ENCODE measurements at regions not wholly inside any gene's neighbourhood (a gene's known extent, or its start where the extent isn't known, plus 50 kb on each side); places are given as distances from the start of the nearest gene placed in this dataset.

- TF ChIP-seq CTCF (IDR thresholded peaks at IDR 0.05; ENCODE audit: insufficient read depth in 1 of 2, low read depth in 1 of 2, low read length in 1 of 2, severe bottlenecking in 1 of 2, unreplicated experiment in 1 of 2) = no peak
- no peaks in the 10 kb centered on the region for H3K27me3 ChIP-seq (replicated peaks; ENCODE audit: control insufficient read depth, insufficient read depth, low read length)
- no peaks in the 10 kb centered on the region for H3K36me3 ChIP-seq (ENCODE audit: control insufficient read depth, insufficient read depth, low read length)
- no peaks in the 10 kb centered on the region for H3K4me1 ChIP-seq
- ChIA-PET CTCF (no interaction called here), POLR2A (no interaction called here)
- H3K4me3 ChIP-seq (ENCODE audit: low read depth, low read length) = no peak overlapping the region
- H3K36me3 Mint-ChIP-seq (ENCODE audit: insufficient read depth, unreplicated experiment) = peaks cover 10% of the 10 kb centered on the region
- no TSS peak for BruUV-seq (replicated peaks)
- no peak overlapping the region for H3K4me3 Mint-ChIP-seq (ENCODE audit: unreplicated experiment)
- intact Hi-C loops (cut with micrococcal nuclease; ENCODE audit: unreplicated experiment) = no loop called here
- peaks cover 10% of the 10 kb centered on the region for H3K4me1 Mint-ChIP-seq (ENCODE audit: low read depth, unreplicated experiment)
- H3K27ac Mint-ChIP-seq (ENCODE audit: unreplicated experiment) = no peak overlapping the region
- H3K27me3 Mint-ChIP-seq (ENCODE audit: insufficient read depth, unreplicated experiment) = no peaks in the 10 kb centered on the region
- no peak for DNase-seq
- H3K9me3 ChIP-seq = no peaks in the 10 kb centered on the region
- H3K9me3 Mint-ChIP-seq (ENCODE audit: unreplicated experiment) = no peaks in the 10 kb centered on the region
Measured at GRCh38 chr3:159865041-159865579, 123.5 kb upstream of the IL12A start.

- no peak overlapping the region for H3K4me3 ChIP-seq (ENCODE audit: low read depth, low read length)
- H3K27me3 Mint-ChIP-seq (ENCODE audit: insufficient read depth, unreplicated experiment) = no peaks in the 10 kb centered on the region
- POLR2A ChIA-PET = no interaction called here
- no peak for DNase-seq
- CTCF ChIA-PET = no interaction called here
- peaks cover 10% of the 10 kb centered on the region for H3K36me3 Mint-ChIP-seq (ENCODE audit: insufficient read depth, unreplicated experiment)
- no peaks in the 10 kb centered on the region for H3K9me3 Mint-ChIP-seq (ENCODE audit: unreplicated experiment)
- no peaks in the 10 kb centered on the region for H3K4me1 ChIP-seq
- H3K4me3 Mint-ChIP-seq (ENCODE audit: unreplicated experiment) = no peak overlapping the region
- intact Hi-C loops (cut with micrococcal nuclease; ENCODE audit: unreplicated experiment) = no loop called here
- TF ChIP-seq CTCF (IDR thresholded peaks at IDR 0.05; ENCODE audit: insufficient read depth in 1 of 2, low read depth in 1 of 2, low read length in 1 of 2, severe bottlenecking in 1 of 2, unreplicated experiment in 1 of 2) = no peak
- no TSS peak for BruUV-seq (replicated peaks)
- H3K36me3 ChIP-seq (ENCODE audit: control insufficient read depth, insufficient read depth, low read length) = no peaks in the 10 kb centered on the region
- H3K27ac Mint-ChIP-seq (ENCODE audit: unreplicated experiment) = no peak overlapping the region
- no peaks in the 10 kb centered on the region for H3K9me3 ChIP-seq
- peaks cover under 1% of the 10 kb centered on the region for H3K4me1 Mint-ChIP-seq (ENCODE audit: low read depth, unreplicated experiment)
- H3K27me3 ChIP-seq (replicated peaks; ENCODE audit: control insufficient read depth, insufficient read depth, low read length) = no peaks in the 10 kb centered on the region
Measured at GRCh38 chr3:159866201-159866746, 122.4 kb upstream of the IL12A start.

- no peak overlapping the region for H3K27ac Mint-ChIP-seq (ENCODE audit: unreplicated experiment)
- no peaks in the 10 kb centered on the region for H3K36me3 ChIP-seq (ENCODE audit: control insufficient read depth, insufficient read depth, low read length)
- CTCF ChIA-PET = no interaction called here
- intact Hi-C loops (cut with micrococcal nuclease; ENCODE audit: unreplicated experiment) = no loop called here
- no peaks in the 10 kb centered on the region for H3K9me3 ChIP-seq
- TF ChIP-seq CTCF (IDR thresholded peaks at IDR 0.05; ENCODE audit: insufficient read depth in 1 of 2, low read depth in 1 of 2, low read length in 1 of 2, severe bottlenecking in 1 of 2, unreplicated experiment in 1 of 2) = no peak
- H3K9me3 Mint-ChIP-seq (ENCODE audit: unreplicated experiment) = no peaks in the 10 kb centered on the region
- no peak overlapping the region for H3K4me3 ChIP-seq (ENCODE audit: low read depth, low read length)
- POLR2A ChIA-PET = no interaction called here
- no peak for DNase-seq
- no peak overlapping the region for H3K4me3 Mint-ChIP-seq (ENCODE audit: unreplicated experiment)
- peaks cover 4% of the 10 kb centered on the region for H3K4me1 Mint-ChIP-seq (ENCODE audit: low read depth, unreplicated experiment)
- H3K27me3 Mint-ChIP-seq (ENCODE audit: insufficient read depth, unreplicated experiment) = no peaks in the 10 kb centered on the region
- H3K27me3 ChIP-seq (replicated peaks; ENCODE audit: control insufficient read depth, insufficient read depth, low read length) = no peaks in the 10 kb centered on the region
- BruUV-seq (replicated peaks) = no TSS peak
- peaks cover 10% of the 10 kb centered on the region for H3K36me3 Mint-ChIP-seq (ENCODE audit: insufficient read depth, unreplicated experiment)
- no peaks in the 10 kb centered on the region for H3K4me1 ChIP-seq
Measured at GRCh38 chr3:159867372-159867771, 121.3 kb upstream of the IL12A start.
